Urinary bladder (tissue), 3 donors: ENCODE measurements at regions not wholly inside any gene's neighbourhood (a gene's known extent, or its start where the extent isn't known, plus 50 kb on each side); places are given as distances from the start of the nearest gene placed in this dataset.
"Not testable (repeated sequence)": the region's sequence is repeated elsewhere in the genome, so short reads cannot be mapped to it uniquely, and the experiment has no call there.

ENCODE experiments used
- DNase-seq: peaks from one replicate; pipeline ENCODE4 v3.0.0-alpha.2; 2015; ENCODE audit errors: extremely low spot score
- H3K27ac ChIP-seq: one replicate; pipeline ENCODE4 v1.5.1; 2013; ENCODE audit warnings: low read depth, mild to moderate bottlenecking, moderate library complexity
- H3K36me3 ChIP-seq: one replicate; pipeline ENCODE4 v1.6.1; 2013; ENCODE audit warnings: mild to moderate bottlenecking, moderate library complexity; ENCODE audit not compliant: insufficient read depth
- H3K4me1 ChIP-seq: one replicate; pipeline ENCODE4 v1.6.1; 2013; ENCODE audit warnings: mild to moderate bottlenecking, moderate library complexity; ENCODE audit not compliant: insufficient read depth
- H3K4me3 ChIP-seq: one replicate; pipeline ENCODE4 v1.5.1; 2013; ENCODE audit warnings: low read depth, low read length
- WGBS: extraction: QIAGEN DNeasy Blood & Tissue Kit; methylation state at CpG from one replicate; pipeline ENCODE4 v1.1.7; 2013; 5-methylcytosine and 5-hydroxymethylcytosine counted together
- donor health status: healthy with polysubstance abuse.
- donor health status: healthy.

- no peaks in the 10 kb centered on the region for H3K36me3 ChIP-seq
- no peak for DNase-seq
- 83% methylated on average over 2 of the region's 2 CpGs for WGBS
- no peaks in the 10 kb centered on the region for H3K4me1 ChIP-seq
- H3K27ac ChIP-seq: no peak overlapping the region
- no peak overlapping the region for H3K4me3 ChIP-seq
These were observed 268.3 kb downstream of the PTH2R start for GRCh38 chr2:208674919-208675318.

- not testable (repeated sequence) for H3K4me3 ChIP-seq, H3K36me3 ChIP-seq, H3K4me1 ChIP-seq, DNase-seq, H3K27ac ChIP-seq
- WGBS: 94% methylated on average over 13 of the region's 13 CpGs
These were observed 279.3 kb downstream of the PTH2R start for GRCh38 chr2:208685929-208686328.

GRCh38 chr2:208686665-208687064, 280.1 kb downstream of the PTH2R start:
- Histone ChIP-seq H3K36me3 (no peaks in the 10 kb centered on the region), H3K4me3 (no peak overlapping the region), H3K4me1 (no peaks in the 10 kb centered on the region), H3K27ac (no peak overlapping the region)
- WGBS: 65% methylated on average over 1 of the region's 1 CpG
- DNase-seq: no peak

- not testable (repeated sequence) for H3K4me3 ChIP-seq, H3K36me3 ChIP-seq, H3K4me1 ChIP-seq, DNase-seq, H3K27ac ChIP-seq
- 87% methylated on average over 1 of the region's 1 CpG for WGBS
These were observed 281.1 kb downstream of the PTH2R start for GRCh38 chr2:208687720-208688119.

- no peak for DNase-seq
- no peaks in the 10 kb centered on the region for H3K36me3 ChIP-seq
- H3K27ac ChIP-seq: no peak overlapping the region
- no peak overlapping the region for H3K4me3 ChIP-seq
- H3K4me1 ChIP-seq: no peaks in the 10 kb centered on the region
These were observed 291.5 kb downstream of the PTH2R start for GRCh38 chr2:208698114-208698513.

GRCh38 chr2:208708486-208708885, 301.9 kb downstream of the PTH2R start:
- no peak for DNase-seq
- Histone ChIP-seq H3K27ac (no peak overlapping the region), H3K4me3 (no peak overlapping the region), H3K36me3 (no peaks in the 10 kb centered on the region), H3K4me1 (no peaks in the 10 kb centered on the region)
- 33% methylated on average over 3 of the region's 3 CpGs for WGBS

GRCh38 chr2:208711598-208711997, 305.0 kb downstream of the PTH2R start:
- H3K27ac ChIP-seq: no peak overlapping the region
- H3K4me3 ChIP-seq: no peak overlapping the region
- no peaks in the 10 kb centered on the region for H3K4me1 ChIP-seq
- no peak for DNase-seq
- H3K36me3 ChIP-seq: no peaks in the 10 kb centered on the region

- 63% methylated on average over 1 of the region's 1 CpG for WGBS
- H3K4me3 ChIP-seq: no peak overlapping the region
- H3K27ac ChIP-seq: no peak overlapping the region
- no peaks in the 10 kb centered on the region for H3K36me3 ChIP-seq
- DNase-seq: no peak
- H3K4me1 ChIP-seq: no peaks in the 10 kb centered on the region
These were observed 306.6 kb downstream of the PTH2R start for GRCh38 chr2:208713066-208713745.

GRCh38 chr2:208718828-208719227, 312.2 kb downstream of the PTH2R start:
- Histone ChIP-seq H3K36me3 (no peaks in the 10 kb centered on the region), H3K27ac (no peak overlapping the region), H3K4me1 (no peaks in the 10 kb centered on the region), H3K4me3 (no peak overlapping the region)
- DNase-seq: no peak
- WGBS: 93% methylated on average over 2 of the region's 2 CpGs

GRCh38 chr2:208722731-208723130, 316.1 kb downstream of the PTH2R start:
- Histone ChIP-seq H3K4me3 (no peak overlapping the region), H3K36me3 (no peaks in the 10 kb centered on the region), H3K4me1 (no peaks in the 10 kb centered on the region), H3K27ac (no peak overlapping the region)
- 39% methylated on average over 1 of the region's 1 CpG for WGBS
- no peak for DNase-seq

- DNase-seq: no peak
- Histone ChIP-seq H3K27ac (no peak overlapping the region), H3K4me3 (no peak overlapping the region), H3K4me1 (no peaks in the 10 kb centered on the region), H3K36me3 (no peaks in the 10 kb centered on the region)
- WGBS: 43% methylated on average over 4 of the region's 4 CpGs
These were observed 318.7 kb downstream of the PTH2R start for GRCh38 chr2:208725280-208725679.

- Histone ChIP-seq H3K27ac (no peak overlapping the region), H3K4me1 (no peaks in the 10 kb centered on the region), H3K4me3 (no peak overlapping the region), H3K36me3 (no peaks in the 10 kb centered on the region)
- WGBS: 93% methylated on average over 3 of the region's 3 CpGs
- DNase-seq: no peak
These were observed 319.6 kb downstream of the PTH2R start for GRCh38 chr2:208726242-208726641.

GRCh38 chr2:208751663-208752415, 345.2 kb downstream of the PTH2R start:
- H3K36me3 ChIP-seq, H3K27ac ChIP-seq, DNase-seq, H3K4me1 ChIP-seq, H3K4me3 ChIP-seq: not testable (repeated sequence)
- 81% methylated on average over 21 of the region's 21 CpGs for WGBS

GRCh38 chr2:208757364-208757763, 350.8 kb downstream of the PTH2R start:
- WGBS: 55% methylated on average over 1 of the region's 1 CpG
- Histone ChIP-seq H3K36me3 (no peaks in the 10 kb centered on the region), H3K4me1 (no peaks in the 10 kb centered on the region), H3K4me3 (no peak overlapping the region), H3K27ac (no peak overlapping the region)
- no peak for DNase-seq
